HG03135 (cell line): ENCODE measurements at regions not wholly inside any gene's neighbourhood (a gene's known extent, or its start where the extent isn't known, plus 50 kb on each side); places are given as distances from the start of the nearest gene placed in this dataset.

Experiments used
- ATAC-seq: cut with Tn5 transposase; IDR thresholded peaks from one replicate; pipeline ENCODE4 v1.9.1; 2021; ENCODE audit warnings: mild to moderate bottlenecking, moderate library complexity; ENCODE audit not compliant: unreplicated experiment

DNA sequence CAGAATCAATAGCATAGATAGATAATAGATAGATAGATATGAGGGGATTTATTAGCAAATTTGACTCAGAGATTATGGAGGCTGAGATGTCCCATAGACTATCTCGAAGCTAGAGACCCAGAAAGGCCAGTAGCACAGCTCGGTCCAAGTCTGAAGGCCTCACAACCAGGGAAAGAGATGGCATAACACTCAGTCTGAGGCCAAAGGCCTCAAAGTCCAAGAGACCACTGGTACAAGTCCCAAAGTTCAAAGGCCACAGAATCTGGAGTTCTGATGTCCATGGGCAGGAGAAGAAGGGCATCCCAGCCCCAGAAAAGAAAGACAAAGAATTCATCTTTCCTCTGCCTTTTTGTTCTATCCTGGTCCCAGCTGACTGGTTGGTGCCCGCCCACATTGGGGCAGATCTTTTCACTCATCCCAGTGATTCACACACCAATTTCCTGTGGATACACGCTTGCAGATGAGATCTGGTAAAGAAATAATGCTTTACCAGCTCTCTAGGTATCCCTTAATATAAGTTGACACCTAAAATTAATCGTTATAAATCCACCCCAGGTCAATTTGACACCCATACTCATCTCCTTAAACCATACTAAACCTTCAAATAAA is 127.8 kb upstream of the FBN2 start:
- no peak for ATAC-seq

DNA sequence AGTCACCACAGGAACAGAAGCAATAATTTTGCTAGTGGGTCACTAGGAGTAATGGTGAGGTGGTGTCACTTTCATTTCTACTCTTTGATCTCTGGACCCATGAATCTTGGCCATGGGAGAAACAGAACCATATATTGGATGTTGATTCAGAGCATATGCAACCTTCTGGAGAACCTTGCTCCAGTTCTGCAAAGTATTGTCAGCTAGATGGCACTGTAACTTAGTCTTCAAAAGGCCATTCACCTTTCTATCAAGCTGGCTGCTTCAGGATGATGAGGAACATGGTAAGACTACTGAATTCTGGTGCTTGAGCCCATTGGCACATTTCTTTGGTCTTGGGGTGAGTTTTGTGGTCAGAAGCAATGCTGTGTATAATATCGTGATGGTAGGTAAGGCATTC is 129.1 kb upstream of the FBN2 start:
- ATAC-seq = no peak

DNA sequence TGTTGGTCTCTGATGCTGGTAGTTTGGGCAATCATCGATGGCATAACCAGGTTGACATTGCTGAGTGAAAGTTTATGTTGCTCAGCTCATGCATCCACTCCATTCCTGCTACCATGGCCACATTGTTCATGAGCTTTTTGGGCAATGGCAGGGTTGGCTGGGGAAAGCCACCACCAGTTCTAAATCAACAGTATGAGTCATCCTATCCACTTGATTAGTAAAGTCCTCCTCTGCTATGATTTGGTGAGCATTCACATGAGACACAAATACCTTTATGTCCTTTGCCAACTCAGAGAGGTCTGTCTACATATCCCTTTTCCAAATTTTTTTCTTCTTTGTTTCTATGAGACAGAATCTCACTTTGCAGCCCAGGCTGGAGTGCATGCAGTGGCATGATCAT is 129.7 kb upstream of the FBN2 start:
- ATAC-seq = no peak

DNA sequence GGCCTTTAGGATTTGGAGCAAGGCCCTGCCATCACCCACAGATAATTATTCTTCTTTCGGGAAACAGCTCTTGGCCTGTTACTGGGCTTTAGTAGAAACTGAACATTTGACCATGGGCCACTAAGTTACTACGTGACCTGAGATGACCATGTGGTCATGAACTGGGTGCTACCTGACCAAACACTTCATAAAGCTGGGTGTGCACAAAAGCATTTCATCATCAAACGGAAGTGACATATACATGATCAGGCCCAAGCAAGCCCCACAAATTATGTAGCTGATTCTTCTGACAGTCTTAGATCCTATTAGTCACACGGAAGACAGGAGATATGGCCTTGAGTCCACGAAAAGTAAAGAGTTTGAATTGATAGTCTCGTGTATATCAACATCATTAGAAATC is 130.9 kb upstream of the FBN2 start:
- no peak for ATAC-seq

DNA sequence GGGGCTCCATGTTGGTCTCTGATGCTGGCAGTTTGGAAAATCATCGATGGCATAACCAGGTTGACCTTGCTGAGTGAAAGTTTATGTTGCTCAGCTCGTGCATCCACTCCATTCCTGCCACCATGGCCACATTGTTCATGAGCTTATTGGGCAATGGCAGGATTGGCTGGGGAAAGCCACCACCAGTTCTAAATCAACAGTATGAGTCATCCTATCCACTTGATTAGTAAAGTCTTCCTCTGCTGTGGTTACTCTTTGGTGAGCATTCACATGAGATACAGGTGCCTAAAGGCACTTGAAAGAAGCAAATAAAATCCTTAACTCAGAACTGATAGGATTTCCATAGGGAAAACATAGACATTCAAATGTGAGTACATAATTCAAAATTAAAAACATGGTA is 131.8 kb upstream of the FBN2 start:
- no peak for ATAC-seq

DNA sequence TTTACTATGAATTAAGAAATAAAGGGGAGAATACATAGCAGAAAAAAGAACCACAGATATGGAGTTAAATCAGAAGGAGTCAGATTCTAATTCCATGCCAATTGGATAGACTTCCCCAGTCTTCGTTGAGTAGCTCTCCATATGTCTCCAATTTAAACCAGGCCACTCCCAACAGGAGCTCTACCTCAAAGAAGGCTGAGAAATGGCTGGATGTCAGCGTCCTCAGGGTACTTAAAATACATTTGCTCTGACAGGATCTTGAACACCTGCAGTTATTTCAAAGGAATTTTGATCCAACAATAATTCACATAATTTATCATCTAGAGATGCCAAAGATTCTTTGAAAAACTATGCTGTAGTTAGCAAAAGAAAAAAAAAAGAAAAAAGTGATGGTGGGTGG is 133.9 kb upstream of the FBN2 start:
- no peak for ATAC-seq

DNA sequence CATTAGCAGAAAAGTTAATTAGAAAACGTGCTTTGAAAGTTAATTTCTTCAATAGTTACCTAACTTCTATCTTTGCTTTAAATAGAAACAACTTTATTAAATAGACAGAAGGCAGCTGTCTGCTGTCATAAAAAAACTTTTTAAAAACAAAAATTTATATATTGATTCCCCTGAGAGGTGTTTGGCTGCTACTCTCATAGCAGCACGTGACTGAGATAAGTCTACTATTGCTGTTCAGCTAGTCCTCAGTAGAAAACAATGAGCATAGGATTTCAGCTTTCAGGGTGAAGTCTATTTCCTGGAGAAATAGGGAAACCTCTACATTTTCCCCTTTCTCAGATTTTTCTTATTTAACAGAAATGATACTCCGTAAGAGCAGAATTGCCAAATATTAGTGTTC is 135.0 kb upstream of the FBN2 start:
- ATAC-seq = no peak

DNA sequence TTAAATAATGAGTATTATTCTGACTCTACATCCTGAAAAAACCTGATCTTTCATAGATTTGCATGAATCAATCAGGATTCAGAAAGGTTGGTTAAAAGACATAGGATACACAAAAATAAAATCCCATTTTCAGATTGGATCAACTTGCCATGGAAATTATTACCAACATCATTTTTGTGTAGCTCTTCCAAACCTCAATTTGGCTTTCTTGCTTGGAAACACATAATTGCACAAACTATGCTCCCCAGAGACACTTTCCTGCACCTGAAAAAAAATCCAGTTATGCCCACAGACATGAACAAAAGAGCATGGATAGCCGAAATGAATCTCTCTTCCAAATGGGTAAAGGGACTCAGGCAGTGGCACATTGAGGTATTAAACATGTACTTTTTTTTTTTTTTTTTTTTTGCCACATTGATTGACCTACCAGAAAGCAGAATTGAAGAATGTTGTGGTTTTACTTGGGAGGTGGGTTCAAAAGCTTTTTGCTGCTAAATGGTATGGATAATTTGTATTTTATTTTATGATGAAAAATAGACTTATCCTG is 135.4 kb upstream of the FBN2 start:
- ATAC-seq = no peak

DNA sequence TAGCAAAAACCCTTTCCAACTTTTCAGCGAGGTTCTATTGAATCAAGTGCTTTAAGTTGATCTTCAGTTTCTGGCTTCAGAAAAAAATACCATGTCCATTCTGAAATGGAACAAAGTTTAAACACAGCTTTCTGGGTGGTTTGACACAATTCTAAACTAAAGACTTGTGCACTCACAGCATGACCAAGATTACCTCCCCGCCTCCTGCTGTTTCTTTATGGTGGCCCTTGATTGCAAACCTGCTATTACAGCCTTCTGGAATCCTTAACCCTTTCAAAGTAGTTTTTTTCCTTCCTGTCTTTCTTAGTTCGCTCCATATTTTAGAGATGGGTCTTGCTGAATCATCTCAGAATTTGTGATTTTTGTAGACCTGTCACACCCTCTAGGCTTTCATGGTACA is 135.9 kb upstream of the FBN2 start:
- ATAC-seq = no peak

DNA sequence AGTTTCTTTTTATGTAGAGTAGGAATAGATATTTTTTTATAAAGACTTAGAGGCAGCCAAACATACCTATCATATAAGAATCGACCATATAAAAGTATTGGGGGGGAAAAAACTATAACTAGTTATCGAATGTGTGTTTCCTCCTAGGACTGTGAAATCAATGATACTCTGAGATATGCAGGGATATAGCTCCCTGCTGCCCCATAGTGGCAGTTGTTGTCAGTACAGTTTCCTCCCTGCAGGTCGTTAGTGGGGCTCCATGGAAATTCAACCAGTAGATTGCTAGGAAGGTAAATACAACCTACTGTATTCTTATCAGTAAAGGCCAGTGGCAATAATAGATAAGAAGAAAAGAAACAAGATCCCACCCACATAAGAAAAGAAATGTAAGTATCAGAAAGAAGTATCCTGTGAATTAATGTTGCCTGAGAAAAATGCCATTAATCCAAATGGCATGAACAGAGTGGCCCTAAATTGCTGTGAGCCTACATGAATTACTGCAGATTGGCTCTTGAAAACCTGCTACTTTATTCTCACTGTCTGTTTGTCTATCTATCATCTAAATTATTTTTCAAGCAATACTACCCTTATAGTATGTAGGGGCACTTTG is 136.9 kb upstream of the FBN2 start:
- ATAC-seq = peak; percentile 92

DNA sequence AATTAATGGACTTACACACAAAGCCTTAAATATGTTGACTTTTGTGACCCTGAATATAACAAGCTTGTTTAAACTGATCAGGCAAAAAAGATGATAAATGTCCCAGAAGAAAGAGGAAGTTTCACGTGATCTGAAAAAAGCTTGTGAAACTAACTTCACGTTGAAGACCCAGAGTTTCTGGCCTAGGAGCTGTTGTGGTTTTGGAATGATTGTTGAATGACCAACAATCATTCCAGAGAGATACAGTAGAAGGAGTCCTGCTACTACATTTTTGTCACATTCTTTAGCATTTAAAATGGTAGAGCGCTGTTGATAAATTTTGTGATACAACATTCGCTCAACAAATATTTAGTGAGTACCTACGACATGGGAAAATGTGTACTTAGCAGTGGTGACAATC is 143.1 kb upstream of the FBN2 start:
- no peak for ATAC-seq

DNA sequence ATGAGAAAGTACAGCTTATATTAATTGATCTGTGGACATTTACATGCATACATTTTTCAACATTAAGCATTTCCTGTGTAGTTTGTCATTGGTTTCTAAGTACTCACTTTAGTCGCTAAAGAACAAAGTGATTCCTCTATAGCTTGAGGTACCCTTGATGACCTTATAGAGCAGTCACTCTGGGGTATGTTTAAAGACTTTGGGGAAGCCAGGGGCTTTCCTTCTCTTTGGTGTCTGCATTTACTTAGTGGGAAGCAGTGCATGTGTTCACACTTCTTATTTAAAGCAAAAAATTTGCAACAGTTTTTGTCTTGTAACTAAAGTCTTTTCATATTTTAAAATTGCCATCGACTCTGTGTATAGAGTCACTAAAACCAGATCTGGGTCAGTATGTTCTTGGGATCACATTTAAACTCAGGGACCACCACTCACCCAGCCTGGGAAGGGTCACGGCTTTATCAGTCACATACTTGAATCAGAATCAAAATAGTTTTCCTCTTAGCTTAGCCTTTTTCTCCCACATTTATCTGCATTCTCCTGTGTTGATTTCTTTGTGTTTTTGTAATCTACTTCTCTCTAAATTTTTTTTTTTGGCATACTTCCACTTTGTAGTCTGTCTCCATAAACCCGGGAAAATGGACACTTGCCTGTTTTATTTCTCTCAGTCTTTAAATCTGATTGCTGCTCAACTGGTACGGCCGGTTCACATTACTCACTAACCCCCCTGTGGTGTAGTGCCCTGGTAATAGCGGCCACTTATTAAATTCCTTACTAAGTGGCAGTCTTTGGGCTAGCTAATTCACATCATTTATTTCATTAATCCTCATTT is 143.9 kb upstream of the FBN2 start:
- ATAC-seq = no peak

DNA sequence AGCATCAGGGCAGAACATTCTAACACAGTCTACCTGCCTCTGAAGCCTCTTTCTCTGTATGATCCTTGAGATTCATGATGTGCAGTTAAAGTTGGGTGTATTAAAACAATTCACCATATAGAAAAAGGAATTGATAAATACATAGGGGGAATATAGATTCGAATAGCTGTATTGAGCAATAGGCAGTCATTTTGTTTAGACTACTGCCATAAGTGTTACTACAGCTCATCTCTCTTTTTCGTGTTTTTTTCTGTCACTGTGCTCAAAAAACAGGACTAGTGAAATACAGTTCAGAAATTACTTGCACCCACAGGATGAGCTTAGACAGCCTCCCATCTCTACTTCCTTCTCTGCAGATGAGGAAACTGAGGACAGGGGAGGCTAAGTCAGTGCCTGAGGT is 144.6 kb upstream of the FBN2 start:
- ATAC-seq = no peak

DNA sequence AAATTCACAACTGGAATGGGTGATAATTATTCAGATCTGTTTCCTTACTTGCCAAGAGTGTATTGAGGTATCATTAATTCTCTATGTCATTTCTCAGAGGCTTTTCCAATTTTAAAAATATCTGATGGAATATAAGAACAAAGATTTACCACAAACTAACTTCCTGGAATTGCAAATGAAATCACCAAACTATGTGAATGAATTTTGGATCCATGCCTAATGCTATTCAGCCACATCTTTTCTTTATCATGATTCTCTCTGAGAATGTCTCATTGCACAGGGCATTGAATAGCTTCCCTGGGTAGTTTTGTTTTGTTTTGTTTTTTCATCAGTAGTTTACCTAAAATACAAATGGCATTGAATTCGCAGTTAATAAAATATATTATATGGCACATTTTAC is 146.9 kb upstream of the FBN2 start:
- ATAC-seq = no peak

DNA sequence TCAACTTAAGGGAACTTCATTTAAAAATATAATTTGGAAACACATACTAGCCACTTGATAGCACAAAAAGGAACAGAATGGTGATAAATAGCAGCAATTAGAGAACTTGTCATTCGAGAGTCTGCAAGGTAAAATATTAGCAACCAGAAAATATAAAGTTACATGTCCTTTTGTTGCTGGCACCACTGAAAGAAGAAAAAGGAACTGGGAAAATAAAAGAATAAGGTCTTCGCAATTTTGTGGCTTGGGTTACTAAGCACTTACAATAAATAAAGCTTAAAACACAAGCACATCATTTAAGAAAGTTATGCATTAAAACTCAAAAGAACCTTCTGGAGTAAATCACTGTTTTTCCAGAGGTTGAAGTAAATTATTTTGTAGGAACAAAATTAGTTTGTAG is 149.9 kb upstream of the FBN2 start:
- ATAC-seq = no peak

DNA sequence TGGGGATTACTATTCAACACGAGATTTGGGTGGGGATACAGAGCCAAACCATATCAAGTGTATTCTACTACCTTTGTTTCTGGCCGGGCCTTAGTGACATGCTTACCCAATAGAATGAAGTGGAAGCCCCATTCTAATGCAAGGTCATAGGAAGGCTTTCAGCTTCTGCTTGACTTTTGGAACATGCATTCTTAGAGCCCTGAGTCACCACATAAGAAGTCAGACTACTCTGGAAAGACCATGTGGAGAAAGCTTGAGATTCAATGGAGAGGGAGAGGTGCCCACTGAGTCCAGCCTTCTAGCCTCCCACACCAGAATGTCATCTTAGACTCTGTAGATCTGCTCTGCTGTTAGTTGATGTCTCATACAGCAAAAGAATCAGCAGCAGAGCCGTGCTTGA is 155.7 kb upstream of the FBN2 start:
- ATAC-seq = no peak

DNA sequence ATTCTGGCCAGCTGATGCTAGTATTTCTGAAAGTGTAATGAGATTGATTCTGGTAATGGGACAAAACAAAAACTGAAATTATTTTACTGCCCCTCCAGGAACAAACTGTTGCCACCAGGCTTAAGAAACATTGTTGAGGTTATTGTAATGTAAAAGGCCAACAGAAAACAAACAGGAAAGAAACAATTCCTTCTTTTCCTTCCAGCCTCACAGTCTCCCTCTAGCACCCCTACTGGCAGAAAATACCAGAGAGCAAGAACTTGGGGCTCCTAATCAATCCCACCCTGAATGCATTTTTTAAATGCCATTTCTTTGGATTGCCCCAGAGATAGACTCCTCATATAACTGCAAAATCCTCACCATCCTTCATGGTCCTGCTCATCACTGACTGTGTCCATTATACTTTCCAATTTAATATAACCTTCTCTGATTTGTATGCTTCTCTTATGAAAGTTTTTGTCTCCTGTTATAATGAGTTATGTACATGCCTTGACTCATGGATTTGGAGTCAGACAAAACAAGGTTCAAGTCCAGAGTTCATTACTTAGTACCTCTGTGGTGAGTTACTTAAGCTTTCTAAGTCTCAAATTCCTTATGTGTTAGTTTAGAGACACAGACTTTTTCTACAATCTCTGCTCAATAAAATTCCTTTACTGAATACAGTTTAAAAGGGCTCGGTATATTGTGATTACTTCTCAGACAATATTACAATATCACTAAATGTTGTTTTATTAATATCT is 157.9 kb upstream of the FBN2 start:
- no peak for ATAC-seq

DNA sequence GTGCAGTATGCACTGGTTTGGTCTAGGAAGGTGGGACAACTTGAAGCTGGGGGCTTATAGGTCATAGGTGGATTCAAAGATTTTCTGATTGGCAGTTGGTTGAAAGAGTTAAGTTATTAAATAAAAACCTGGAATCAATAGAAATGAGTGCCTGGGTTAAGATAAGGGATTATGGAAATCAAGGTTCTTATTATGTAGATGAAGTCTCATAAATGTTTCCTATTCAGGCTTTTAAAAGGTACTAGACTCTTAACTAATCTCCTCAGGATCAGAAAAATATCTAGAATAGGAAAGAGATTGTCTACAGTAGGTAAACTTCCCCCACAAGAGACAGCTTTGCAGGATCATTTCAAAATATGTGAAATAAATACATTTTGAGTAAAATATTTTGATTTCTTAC is 163.3 kb upstream of the FBN2 start:
- no peak for ATAC-seq

DNA sequence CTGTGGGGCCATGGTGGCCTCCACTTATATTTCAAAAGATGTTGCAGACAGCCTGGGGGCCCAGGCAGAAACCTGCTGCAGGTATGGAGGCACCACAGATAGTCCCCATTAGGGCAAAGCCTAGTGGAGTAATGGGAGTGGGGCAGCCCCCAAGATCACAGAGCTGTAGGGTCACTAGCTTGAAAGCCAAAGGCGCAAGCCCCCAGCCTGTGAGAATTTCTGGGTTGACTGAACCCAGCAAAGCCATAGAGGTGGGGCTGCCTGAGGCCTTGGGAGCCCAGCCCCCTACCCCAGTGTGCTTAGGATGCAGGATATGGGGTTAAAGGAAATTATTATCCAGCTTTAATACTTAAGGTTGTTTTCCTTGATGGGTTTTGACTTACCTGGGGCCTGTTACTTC is 165.3 kb upstream of the FBN2 start:
- ATAC-seq = no peak

DNA sequence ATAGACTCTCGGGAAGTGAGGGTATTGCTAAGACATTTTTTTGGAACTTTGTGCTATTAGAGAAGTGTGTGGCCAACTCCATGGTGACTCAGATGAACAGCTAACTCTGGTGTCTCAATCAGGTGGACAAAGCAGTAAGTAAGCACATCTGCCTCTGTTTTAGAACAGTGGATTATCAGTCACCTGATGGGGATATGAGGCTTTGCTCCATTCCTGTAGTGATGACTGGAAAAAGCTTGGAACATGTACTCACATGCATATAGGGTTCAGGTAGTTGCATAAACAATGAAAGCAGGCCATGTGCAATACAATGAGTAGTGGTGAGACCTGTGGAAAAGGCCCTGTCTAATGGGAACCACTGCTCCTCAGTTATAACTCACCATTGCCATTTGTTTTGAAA is 168.2 kb upstream of the FBN2 start:
- no peak for ATAC-seq

DNA sequence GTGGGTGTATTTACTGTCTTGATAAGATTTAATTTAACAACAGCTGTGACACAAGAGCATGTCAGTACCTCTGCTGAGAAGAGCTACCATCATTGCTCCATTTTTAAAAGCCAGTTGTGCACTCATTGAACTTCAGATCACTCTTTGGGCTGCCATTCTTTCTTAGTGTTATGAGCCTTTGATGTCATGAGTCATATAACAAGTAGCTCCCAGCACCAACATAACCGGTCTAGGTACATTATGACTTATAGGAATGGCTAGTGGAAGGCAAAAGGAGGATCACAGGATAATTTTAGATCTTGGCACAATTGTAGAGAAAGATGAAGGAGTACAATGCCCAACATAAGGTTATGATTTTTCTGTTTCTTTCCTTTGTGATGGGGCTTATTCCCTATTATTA is 170.8 kb upstream of the FBN2 start:
- no peak for ATAC-seq
